ENCODE measurements at regions not wholly inside any gene's neighbourhood (a gene's known extent, or its start where the extent isn't known, plus 50 kb on each side); places are given as distances from the start of the nearest gene placed in this dataset.

- no peak for TF ChIP-seq CTCF (IDR thresholded peaks at IDR 0.05; ENCODE audit: low read length)
- TF ChIP-seq EZH2phosphoT487 (IDR thresholded peaks at IDR 0.05; ENCODE audit: low read length): no peak
- TF ChIP-seq EZH2 (optimal IDR thresholded peaks at IDR 0.05; ENCODE audit: low read depth, low read length): no peak
Measured at GRCh38 chr9:17882688-17883594, 304.1 kb downstream of the SH3GL2 start.

Data from MM.1S (cell line).